GM23338 (cell line): ENCODE measurements at regions not wholly inside any gene's neighbourhood (a gene's known extent, or its start where the extent isn't known, plus 50 kb on each side); places are given as distances from the start of the nearest gene placed in this dataset.

ENCODE experiments used
- ATAC-seq: fragments of 200-7000 bp; cut with Tn5 transposase; 3 replicates; pipeline ENCODE4 v1.9.1; 2020
- DNase-seq: peaks from one replicate; pipeline ENCODE4 v3.0.0-alpha.2; 2015; ENCODE audit warnings: low spot score
- H2AFZ ChIP-seq: fragments of 200-600 bp; sonication (generic); 2 replicates; pipeline ENCODE4 v1.8.0; 2016; ENCODE audit warnings: antibody characterized with exemption, mild to moderate bottlenecking, moderate library complexity
- H3F3A ChIP-seq: fragments of 200-600 bp; sonication (generic); replicated peaks from 2 replicates; pipeline ENCODE4 v1.8.0; 2017; ENCODE audit warnings: antibody characterized with exemption, mixed run types, low read depth
- H3K27ac ChIP-seq: fragments of 200-600 bp; sonication (generic); 2 replicates; pipeline ENCODE4 v1.6.1; 2016; ENCODE audit warnings: low read depth
- H3K27me3 ChIP-seq: fragments of 200-600 bp; sonication (generic); 2 replicates; pipeline ENCODE4 v1.8.0; 2016; ENCODE audit warnings: mild to moderate bottlenecking, mixed run types, moderate library complexity; ENCODE audit not compliant: insufficient read depth
- H3K36me3 ChIP-seq: fragments of 200-600 bp; sonication (generic); 2 replicates; pipeline ENCODE4 v1.8.0; 2016; ENCODE audit warnings: mild to moderate bottlenecking; ENCODE audit not compliant: insufficient read depth
- H3K4me1 ChIP-seq: fragments of 200-600 bp; sonication (generic); 2 replicates; pipeline ENCODE4 v1.8.0; 2016; ENCODE audit warnings: mild to moderate bottlenecking, moderate library complexity; ENCODE audit not compliant: insufficient read depth
- H3K4me2 ChIP-seq: fragments of 200-600 bp; sonication (generic); 2 replicates; pipeline ENCODE4 v1.7.1; 2017; ENCODE audit warnings: mixed run types
- H3K4me3 ChIP-seq: fragments of 200-600 bp; sonication (generic); 2 replicates; pipeline ENCODE4 v1.6.1; 2016; ENCODE audit warnings: mixed run types
- H3K79me2 ChIP-seq: fragments of 200-600 bp; sonication (generic); replicated peaks from 2 replicates; pipeline ENCODE4 v1.8.0; 2017; ENCODE audit warnings: mild to moderate bottlenecking; ENCODE audit not compliant: insufficient read depth
- H3K9me2 ChIP-seq: fragments of 200-600 bp; sonication (generic); 2 replicates; pipeline ENCODE4 v1.8.0; 2017; ENCODE audit not compliant: insufficient read depth
- H4K20me1 ChIP-seq: fragments of 200-600 bp; sonication (generic); replicated peaks from 2 replicates; pipeline ENCODE4 v1.8.0; 2017; ENCODE audit warnings: mild to moderate bottlenecking; ENCODE audit not compliant: insufficient read depth
- H3K27ac Mint-ChIP-seq: 2 replicates; pipeline ENCODE4 v1.8.0; 2020; ENCODE audit warnings: inconsistent platforms, mild to moderate bottlenecking, moderate library complexity, mixed read lengths
- H3K27me3 Mint-ChIP-seq: 3 replicates; pipeline ENCODE4 v1.8.0; 2022; ENCODE audit warnings: low read depth, mild to moderate bottlenecking, moderate library complexity, mixed read lengths, inconsistent platforms; ENCODE audit not compliant: insufficient read depth, poor library complexity
- H3K36me3 Mint-ChIP-seq: 3 replicates; pipeline ENCODE4 v1.8.0; 2021; ENCODE audit warnings: low read depth, mild to moderate bottlenecking, inconsistent platforms, moderate library complexity, mixed read lengths
- H3K4me1 Mint-ChIP-seq: 3 replicates; pipeline ENCODE4 v1.8.0; 2020; ENCODE audit warnings: mild to moderate bottlenecking, inconsistent platforms, mixed read lengths
- H3K4me3 Mint-ChIP-seq: 3 replicates; pipeline ENCODE4 v1.8.0; 2021; ENCODE audit warnings: moderate library complexity, mild to moderate bottlenecking, inconsistent platforms, mixed read lengths
- H3K9me3 Mint-ChIP-seq: 3 replicates; pipeline ENCODE4 v1.8.0; 2020; ENCODE audit warnings: moderate library complexity, mild to moderate bottlenecking, inconsistent platforms, mixed read lengths
- CREB1 ChIP-seq: fragments of 250-450 bp; sonication (Bioruptor Pico); IDR thresholded peaks from 2 replicates; pipeline ENCODE4 v1.5.0; 2020; ENCODE audit warnings: low read depth, mild to moderate bottlenecking, moderate library complexity
- ETS1 ChIP-seq: IDR thresholded peaks from 2 replicates; pipeline ENCODE4 v1.6.1; 2016; ENCODE audit warnings: antibody characterized with exemption
- EZH2phosphoT487 ChIP-seq: fragments of 200-600 bp; sonication (generic); IDR thresholded peaks from one replicate; pipeline ENCODE4 v1.8.1; 2018; ENCODE audit warnings: antibody characterized with exemption; ENCODE audit not compliant: unreplicated experiment
- JUNB ChIP-seq: IDR thresholded peaks from one replicate; pipeline ENCODE4 v1.6.1; 2016; ENCODE audit warnings: antibody characterized with exemption; ENCODE audit not compliant: unreplicated experiment
- NANOG ChIP-seq: IDR thresholded peaks from 2 replicates; pipeline ENCODE4 v1.6.1; 2016; ENCODE audit warnings: antibody characterized with exemption, borderline replicate concordance
- POLR2AphosphoS5 ChIP-seq: IDR thresholded peaks from 2 replicates; pipeline ENCODE4 v1.6.1; 2016; ENCODE audit warnings: antibody characterized with exemption, low read depth
- REST ChIP-seq: IDR thresholded peaks from one replicate; pipeline ENCODE4 v1.6.1; 2018; ENCODE audit warnings: antibody characterized with exemption; ENCODE audit not compliant: unreplicated experiment
- ZNF114 ChIP-seq: fragments of 250-450 bp; sonication (Bioruptor Pico); IDR thresholded peaks from 2 replicates; pipeline ENCODE4 v1.5.0; 2020; ENCODE audit warnings: mild to moderate bottlenecking, moderate library complexity
- ZNF462 ChIP-seq: fragments of 250-450 bp; sonication (Bioruptor Pico); IDR thresholded peaks from 2 replicates; pipeline ENCODE4 v1.5.0; 2020; ENCODE audit warnings: mild to moderate bottlenecking, moderate library complexity

GRCh38 chr6:55017555-55018300, 156.6 kb upstream of the HCRTR2 start:
- 0 out of 3 replicates have a peak, but pooled peaks cover 4% of the 10 kb centered on the region for H3K4me1 Mint-ChIP-seq
- no peak overlapping the region for H3K27ac Mint-ChIP-seq
- Histone ChIP-seq H3F3A (no peaks in the 10 kb centered on the region), H3K79me2 (no peaks in the 10 kb centered on the region), H3K36me3 (no peaks in the 10 kb centered on the region), H4K20me1 (no peaks in the 10 kb centered on the region), H2AFZ (no peak overlapping the region), H3K4me3 (no peak overlapping the region), H3K27me3 (no peaks in the 10 kb centered on the region), H3K27ac (no peak overlapping the region), H3K9me2 (no peaks in the 10 kb centered on the region), H3K4me1 (no peaks in the 10 kb centered on the region), H3K4me2 (no peak overlapping the region)
- DNase-seq (no peak), ATAC-seq (no peak)
- no peaks in the 10 kb centered on the region for H3K27me3 Mint-ChIP-seq
- no peaks in the 10 kb centered on the region for H3K36me3 Mint-ChIP-seq
- no peaks in the 10 kb centered on the region for H3K9me3 Mint-ChIP-seq
- TF ChIP-seq ETS1 (no peak), REST (no peak), ZNF462 (CRISPR knock-in tag) (no peak), POLR2AphosphoS5 (no peak), CREB1 (CRISPR knock-in tag) (no peak), EZH2phosphoT487 (no peak), NANOG (no peak), ZNF114 (CRISPR knock-in tag) (no peak), JUNB (no peak)
- no peak overlapping the region for H3K4me3 Mint-ChIP-seq
